Type B pancreatic cell (in vitro differentiated cells): ENCODE measurements at regions not wholly inside any gene's neighbourhood (a gene's known extent, or its start where the extent isn't known, plus 50 kb on each side); places are given as distances from the start of the nearest gene placed in this dataset.

ENCODE experiments used
- DNase-seq: peaks from one replicate; pipeline ENCODE4 v3.0.0; 2021; ENCODE audit warnings: mixed read lengths; ENCODE audit not compliant: unreplicated experiment; ENCODE audit errors: extremely low spot score
- H3K27ac Mint-ChIP-seq: 2 replicates; pipeline ENCODE4 v1.8.0; 2021; ENCODE audit warnings: mild to moderate bottlenecking, mixed read lengths
- H3K27me3 Mint-ChIP-seq: 2 replicates; pipeline ENCODE4 v1.8.0; 2021; ENCODE audit warnings: mixed read lengths
- H3K36me3 Mint-ChIP-seq: 2 replicates; pipeline ENCODE4 v1.8.0; 2021; ENCODE audit warnings: mixed read lengths
- H3K4me1 Mint-ChIP-seq: one replicate; pipeline ENCODE4 v1.8.0; 2021; ENCODE audit warnings: mixed read lengths; ENCODE audit not compliant: unreplicated experiment
- H3K4me3 Mint-ChIP-seq: 2 replicates; pipeline ENCODE4 v1.8.0; 2021; ENCODE audit warnings: mild to moderate bottlenecking, mixed read lengths
- H3K9me3 Mint-ChIP-seq: 2 replicates; pipeline ENCODE4 v1.8.0; 2021; ENCODE audit warnings: mixed read lengths
- TF ChIP-seq, protein P1 (sequence below): fragments of 200-600 bp; sonication (generic); conservative IDR thresholded peaks from 2 replicates; pipeline ENCODE4 v1.5.0; 2021; ENCODE audit warnings: antibody characterized with exemption, mild to moderate bottlenecking

DNA sequence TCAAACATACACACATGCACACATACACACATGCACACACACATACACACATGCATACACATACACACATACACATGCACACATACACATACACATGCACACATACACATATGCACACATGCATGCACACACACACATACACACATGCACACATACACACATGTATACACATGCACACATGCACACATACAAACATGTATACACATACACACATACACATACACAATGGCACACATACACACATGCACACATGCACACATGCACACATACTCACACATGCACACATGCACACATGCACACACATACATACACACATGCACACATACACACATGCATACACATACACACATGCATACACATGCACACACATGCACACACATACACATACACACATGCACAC lies 137.2 kb downstream of the ACKR3 start:
- Mint-ChIP-seq H3K27me3 (peaks cover 10% of the 10 kb centered on the region), H3K27ac (no peak overlapping the region)
- TF ChIP-seq, protein P1, sequence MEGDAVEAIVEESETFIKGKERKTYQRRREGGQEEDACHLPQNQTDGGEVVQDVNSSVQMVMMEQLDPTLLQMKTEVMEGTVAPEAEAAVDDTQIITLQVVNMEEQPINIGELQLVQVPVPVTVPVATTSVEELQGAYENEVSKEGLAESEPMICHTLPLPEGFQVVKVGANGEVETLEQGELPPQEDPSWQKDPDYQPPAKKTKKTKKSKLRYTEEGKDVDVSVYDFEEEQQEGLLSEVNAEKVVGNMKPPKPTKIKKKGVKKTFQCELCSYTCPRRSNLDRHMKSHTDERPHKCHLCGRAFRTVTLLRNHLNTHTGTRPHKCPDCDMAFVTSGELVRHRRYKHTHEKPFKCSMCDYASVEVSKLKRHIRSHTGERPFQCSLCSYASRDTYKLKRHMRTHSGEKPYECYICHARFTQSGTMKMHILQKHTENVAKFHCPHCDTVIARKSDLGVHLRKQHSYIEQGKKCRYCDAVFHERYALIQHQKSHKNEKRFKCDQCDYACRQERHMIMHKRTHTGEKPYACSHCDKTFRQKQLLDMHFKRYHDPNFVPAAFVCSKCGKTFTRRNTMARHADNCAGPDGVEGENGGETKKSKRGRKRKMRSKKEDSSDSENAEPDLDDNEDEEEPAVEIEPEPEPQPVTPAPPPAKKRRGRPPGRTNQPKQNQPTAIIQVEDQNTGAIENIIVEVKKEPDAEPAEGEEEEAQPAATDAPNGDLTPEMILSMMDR: no peak

DNA sequence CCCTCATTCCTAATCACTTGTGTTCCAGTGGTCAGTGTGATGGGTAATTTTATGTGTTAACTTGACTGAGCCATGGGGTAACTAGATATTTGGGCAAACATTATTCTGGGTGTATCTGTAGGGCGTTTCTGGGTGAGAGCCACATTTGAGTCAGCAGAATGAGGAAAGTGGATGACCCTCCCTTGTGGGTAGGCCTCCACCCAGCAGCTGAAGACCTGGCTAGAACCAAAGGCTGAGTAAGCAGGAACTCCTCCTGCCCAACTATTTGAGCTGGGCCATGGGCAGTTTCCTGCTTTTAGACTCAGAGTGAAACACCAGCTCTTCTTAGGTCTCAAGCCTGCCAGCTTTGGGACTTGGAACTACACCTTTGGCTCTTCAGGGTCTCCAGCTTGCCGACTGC lies 141.8 kb downstream of the ACKR3 start:
- peaks cover 3% of the 10 kb centered on the region for H3K27me3 Mint-ChIP-seq
- no peak overlapping the region for H3K27ac Mint-ChIP-seq
- DNase-seq: no peak
- H3K4me1 Mint-ChIP-seq: peaks cover 36% of the 10 kb centered on the region
- H3K36me3 Mint-ChIP-seq: no peaks in the 10 kb centered on the region
- no peak overlapping the region for H3K4me3 Mint-ChIP-seq
- TF ChIP-seq, protein P1: no peak
- H3K9me3 Mint-ChIP-seq: no peaks in the 10 kb centered on the region

More for the DNA sequence above, 137.2 kb downstream of the ACKR3 start:
- Mint-ChIP-seq H3K4me1 (peaks cover 15% of the 10 kb centered on the region), H3K9me3 (peaks cover 4% of the 10 kb centered on the region), H3K4me3 (no peak overlapping the region), H3K36me3 (no peaks in the 10 kb centered on the region)
- DNase-seq: no peak

DNA sequence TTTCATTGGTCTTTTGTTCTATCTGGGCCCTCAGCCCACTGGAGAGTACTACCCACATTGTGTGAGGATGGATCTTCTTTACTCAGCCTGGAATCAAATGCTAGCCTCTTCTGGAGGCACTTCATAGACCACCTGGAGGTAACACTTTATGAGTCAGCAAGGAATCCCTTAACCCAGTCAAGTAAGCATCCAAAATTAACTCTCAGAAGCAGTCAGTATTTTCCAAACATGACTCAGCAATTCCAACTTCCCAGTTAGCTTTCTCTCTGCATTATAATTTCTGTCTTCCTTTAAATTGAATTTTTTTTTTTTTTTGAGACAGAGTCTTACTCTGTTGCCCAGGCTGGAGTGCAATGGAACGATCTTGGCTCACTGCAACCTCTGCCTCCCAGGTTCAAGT lies 142.7 kb downstream of the ACKR3 start:
- peaks cover 40% of the 10 kb centered on the region for H3K4me1 Mint-ChIP-seq
- DNase-seq: no peak
- H3K27me3 Mint-ChIP-seq: peaks cover 3% of the 10 kb centered on the region
- H3K9me3 Mint-ChIP-seq: no peaks in the 10 kb centered on the region
- H3K4me3 Mint-ChIP-seq: no peak overlapping the region
- no peaks in the 10 kb centered on the region for H3K36me3 Mint-ChIP-seq
- H3K27ac Mint-ChIP-seq: no peak overlapping the region
- TF ChIP-seq, protein P1: no peak

DNA sequence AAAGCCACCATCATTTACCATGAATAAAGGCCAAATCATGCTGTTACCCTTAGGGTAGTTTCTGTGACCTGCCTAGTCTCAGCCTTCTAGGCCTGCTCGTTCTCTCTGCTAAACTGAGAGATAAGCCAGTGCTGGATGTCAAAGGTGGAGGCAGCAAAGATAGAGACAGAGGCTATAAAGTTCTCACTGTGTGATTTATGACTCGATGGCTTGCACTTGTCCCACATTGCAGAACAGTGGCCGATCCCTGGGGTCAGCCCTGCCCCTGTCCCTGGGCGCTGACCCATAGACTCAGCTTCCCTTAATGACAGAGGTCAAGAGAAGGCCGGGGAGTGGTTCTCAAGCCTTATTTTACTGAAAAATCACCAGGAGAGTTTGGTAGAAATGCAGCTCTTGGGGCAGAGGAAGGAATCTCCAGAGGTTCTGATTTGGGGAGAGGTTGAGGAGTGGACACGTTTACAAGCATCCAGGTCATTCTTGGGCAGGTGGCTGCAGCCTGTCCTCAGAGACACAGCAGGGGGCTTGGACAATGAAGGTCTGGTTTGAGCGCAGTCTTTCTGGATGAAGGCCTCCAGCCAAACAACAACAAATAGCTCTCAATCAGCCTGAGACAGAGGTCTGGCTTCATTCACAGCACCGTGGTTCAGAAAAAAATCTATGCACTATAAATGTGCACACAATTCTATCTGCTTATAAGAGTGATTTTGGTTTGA lies 143.5 kb downstream of the ACKR3 start:
- TF ChIP-seq, protein P1: no peak
- peaks cover 46% of the 10 kb centered on the region for H3K4me1 Mint-ChIP-seq
- peak overlapping the region; percentile 80 for H3K27ac Mint-ChIP-seq
- no peaks in the 10 kb centered on the region for H3K36me3 Mint-ChIP-seq
- H3K4me3 Mint-ChIP-seq: peak overlapping the region; percentile 33
- DNase-seq: no peak
- no peaks in the 10 kb centered on the region for H3K9me3 Mint-ChIP-seq
- peaks cover 9% of the 10 kb centered on the region for H3K27me3 Mint-ChIP-seq

DNA sequence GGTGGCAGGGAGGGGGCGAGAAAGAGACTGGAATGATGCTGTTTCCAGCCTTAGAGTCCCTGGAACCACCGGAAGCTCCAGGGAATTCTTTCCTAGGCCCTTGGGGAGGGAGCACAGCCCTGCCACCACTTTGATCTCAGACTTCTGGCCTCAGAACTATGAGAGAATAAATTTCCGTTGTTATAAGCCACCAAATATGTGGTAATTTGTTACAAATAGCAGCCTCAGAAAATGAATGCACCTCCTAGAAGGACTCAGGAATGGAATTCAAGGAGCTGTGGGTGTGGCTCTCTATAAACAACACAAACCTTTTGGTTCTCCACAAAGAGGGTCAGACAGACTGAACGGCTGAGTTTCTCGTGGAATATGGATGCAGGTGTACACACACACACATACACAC lies 144.5 kb downstream of the ACKR3 start:
- no peak for DNase-seq
- H3K27me3 Mint-ChIP-seq: peaks cover 13% of the 10 kb centered on the region
- H3K4me1 Mint-ChIP-seq: peaks cover 52% of the 10 kb centered on the region
- no peaks in the 10 kb centered on the region for H3K36me3 Mint-ChIP-seq
- H3K9me3 Mint-ChIP-seq: no peaks in the 10 kb centered on the region
- H3K27ac Mint-ChIP-seq: peak overlapping the region; percentile 80
- peak overlapping the region; percentile 36 for H3K4me3 Mint-ChIP-seq
- TF ChIP-seq, protein P1: no peak
